HG02938 (cell line): ENCODE measurements at regions not wholly inside any gene's neighbourhood (a gene's known extent, or its start where the extent isn't known, plus 50 kb on each side); places are given as distances from the start of the nearest gene placed in this dataset.

Experiments used
- ATAC-seq: cut with Tn5 transposase; IDR thresholded peaks from one replicate; pipeline ENCODE4 v1.9.1; 2021; ENCODE audit warnings: mild to moderate bottlenecking, moderate library complexity; ENCODE audit not compliant: unreplicated experiment

GRCh38 chr1:168391851-168392681, 111.4 kb downstream of the TBX19 start:
- no peak for ATAC-seq

GRCh38 chr1:168390271-168390670, 109.6 kb downstream of the TBX19 start:
- ATAC-seq: no peak

GRCh38 chr1:168387781-168388760, 107.4 kb downstream of the TBX19 start:
- no peak for ATAC-seq

- no peak for ATAC-seq
These were observed 106.4 kb downstream of the TBX19 start for GRCh38 chr1:168386949-168387586.

- ATAC-seq: no peak
These were observed 105.8 kb downstream of the TBX19 start for GRCh38 chr1:168386492-168386891.

GRCh38 chr1:168381850-168382249, 101.2 kb downstream of the TBX19 start:
- no peak for ATAC-seq

- ATAC-seq: no peak
These were observed 100.3 kb downstream of the TBX19 start for GRCh38 chr1:168380945-168381344.

GRCh38 chr1:168379104-168379860, 98.6 kb downstream of the TBX19 start:
- ATAC-seq: no peak

- ATAC-seq: no peak
These were observed 95.1 kb downstream of the TBX19 start for GRCh38 chr1:168375566-168376300.

- no peak for ATAC-seq
These were observed 93.9 kb downstream of the TBX19 start for GRCh38 chr1:168374566-168374965.

GRCh38 chr1:168373869-168374268, 93.2 kb downstream of the TBX19 start:
- no peak for ATAC-seq

GRCh38 chr1:168372861-168373371, 92.2 kb downstream of the TBX19 start:
- no peak for ATAC-seq

- no peak for ATAC-seq
These were observed 91.6 kb downstream of the TBX19 start for GRCh38 chr1:168372307-168372706.

GRCh38 chr1:168371477-168371876, 90.8 kb downstream of the TBX19 start:
- ATAC-seq: no peak

GRCh38 chr1:168370586-168370985, 89.9 kb downstream of the TBX19 start:
- no peak for ATAC-seq

GRCh38 chr1:168369655-168370054, 89.0 kb downstream of the TBX19 start:
- ATAC-seq: no peak

- no peak for ATAC-seq
These were observed 87.5 kb downstream of the TBX19 start for GRCh38 chr1:168368131-168368530.

- ATAC-seq: no peak
These were observed 85.2 kb downstream of the TBX19 start for GRCh38 chr1:168365719-168366479.
